ENCODE measurements at regions not wholly inside any gene's neighbourhood (a gene's known extent, or its start where the extent isn't known, plus 50 kb on each side); places are given as distances from the start of the nearest gene placed in this dataset.

DNA sequence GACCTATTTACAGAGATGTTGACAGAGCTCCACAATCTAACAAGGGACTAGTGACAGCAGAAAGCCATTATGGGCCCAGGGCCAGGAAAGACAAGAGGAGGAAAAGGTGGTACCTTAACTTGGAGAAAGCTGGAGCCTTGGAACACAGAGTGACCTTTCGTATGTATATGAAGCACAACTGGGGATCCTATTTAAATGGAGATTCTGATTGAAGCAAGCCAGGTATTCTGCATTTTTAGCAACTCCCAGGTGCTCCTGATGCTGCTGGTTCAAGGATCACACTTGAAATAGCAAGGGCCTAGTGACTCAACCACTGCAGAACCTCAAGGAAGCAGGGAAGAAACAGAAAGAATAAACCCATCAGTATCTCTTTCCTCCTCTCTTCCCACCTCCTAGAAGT lies 99.4 kb downstream of the TMEM47 start:
- Histone ChIP-seq H4K20me1 (replicated peaks; ENCODE audit: control insufficient read depth, insufficient read depth, low read length) (no peaks in the 10 kb centered on the region), H3K9ac (ENCODE audit: insufficient read depth in 1 of 2, low read depth in 2 of 2, low read length in 2 of 2) (no peak overlapping the region), H3K27ac (ENCODE audit: extremely low read depth, low read depth, low read length) (no peak overlapping the region), H2AFZ (ENCODE audit: low read depth, low read length) (no peak overlapping the region), H3K4me1 (replicated peaks in 1 of 2; ENCODE audit: control insufficient read depth in 2 of 2, insufficient read depth in 2 of 2, low read length in 2 of 2) (no peaks in the 10 kb centered on the region), H3K4me2 (ENCODE audit: insufficient read depth, low read length) (no peak overlapping the region), H3K79me2 (ENCODE audit: control insufficient read depth, insufficient read depth, low read length) (no peaks in the 10 kb centered on the region), H3K4me3 (no peak overlapping the region), H3K9me1 (ENCODE audit: control insufficient read depth, insufficient read depth, low read length) (no peaks in the 10 kb centered on the region), H3K36me3 (ENCODE audit: control insufficient read depth, insufficient read depth, low read length) (no peaks in the 10 kb centered on the region), H3K9me3 (replicated peaks; ENCODE audit: control insufficient read depth, insufficient read depth, low read depth, low read length) (no peaks in the 10 kb centered on the region), H3K27me3 (ENCODE audit: control insufficient read depth in 2 of 2, insufficient read depth in 2 of 2, low read length in 2 of 2) (no peaks in the 10 kb centered on the region)
- 22% methylated on average over 1 of the region's 1 CpG for WGBS (ENCODE audit: insufficient coverage, low coverage, missing lambda C conversion rate)
- BruUV-seq (replicated peaks) = no TSS peak
- no peak for TF ChIP-seq NELFE (IDR thresholded peaks at IDR 0.05; ENCODE audit: insufficient read depth, insufficient read length)
- TF ChIP-seq, protein P1, sequence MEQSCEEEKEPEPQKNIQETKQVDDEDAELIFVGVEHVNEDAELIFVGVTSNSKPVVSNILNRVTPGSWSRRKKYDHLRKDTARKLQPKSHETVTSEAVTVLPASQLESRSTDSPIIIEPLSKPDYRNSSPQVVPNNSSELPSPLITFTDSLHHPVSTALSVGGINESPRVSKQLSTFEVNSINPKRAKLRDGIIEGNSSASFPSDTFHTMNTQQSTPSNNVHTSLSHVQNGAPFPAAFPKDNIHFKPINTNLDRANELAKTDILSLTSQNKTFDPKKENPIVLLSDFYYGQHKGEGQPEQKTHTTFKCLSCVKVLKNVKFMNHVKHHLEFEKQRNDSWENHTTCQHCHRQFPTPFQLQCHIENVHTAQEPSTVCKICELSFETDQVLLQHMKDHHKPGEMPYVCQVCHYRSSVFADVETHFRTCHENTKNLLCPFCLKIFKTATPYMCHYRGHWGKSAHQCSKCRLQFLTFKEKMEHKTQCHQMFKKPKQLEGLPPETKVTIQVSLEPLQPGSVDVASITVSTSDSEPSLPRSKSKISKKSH (CRISPR knock-in tag; IDR thresholded peaks at IDR 0.05) = no peak
- TF ChIP-seq ZNF311 (CRISPR knock-in tag; IDR thresholded peaks at IDR 0.05) = no peak
- TF ChIP-seq HCFC1 (IDR thresholded peaks at IDR 0.05; ENCODE audit: low read depth, low read length) = no peak
- TF ChIP-seq, protein P2, sequence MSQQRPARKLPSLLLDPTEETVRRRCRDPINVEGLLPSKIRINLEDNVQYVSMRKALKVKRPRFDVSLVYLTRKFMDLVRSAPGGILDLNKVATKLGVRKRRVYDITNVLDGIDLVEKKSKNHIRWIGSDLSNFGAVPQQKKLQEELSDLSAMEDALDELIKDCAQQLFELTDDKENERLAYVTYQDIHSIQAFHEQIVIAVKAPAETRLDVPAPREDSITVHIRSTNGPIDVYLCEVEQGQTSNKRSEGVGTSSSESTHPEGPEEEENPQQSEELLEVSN (IDR thresholded peaks at IDR 0.05; ENCODE audit: borderline replicate concordance in 1 of 2, extremely low read depth in 1 of 2, insufficient read depth in 1 of 2, insufficient read length in 1 of 2, low read depth in 1 of 2, low read length in 1 of 2, poor library complexity in 1 of 2, severe bottlenecking in 1 of 2) = no peak
- no peak for TF ChIP-seq ZNF584 (CRISPR knock-in tag; IDR thresholded peaks at IDR 0.05; ENCODE audit: low read depth)
- TF ChIP-seq, protein P3, sequence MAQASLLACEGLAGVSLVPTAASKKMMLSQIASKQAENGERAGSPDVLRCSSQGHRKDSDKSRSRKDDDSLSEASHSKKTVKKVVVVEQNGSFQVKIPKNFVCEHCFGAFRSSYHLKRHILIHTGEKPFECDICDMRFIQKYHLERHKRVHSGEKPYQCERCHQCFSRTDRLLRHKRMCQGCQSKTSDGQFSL (CRISPR knock-in tag; IDR thresholded peaks at IDR 0.05) = no peak
- TF ChIP-seq, protein P3 (tag; IDR thresholded peaks at IDR 0.05) = no peak
- TF ChIP-seq ZFPM2 (CRISPR knock-in tag; IDR thresholded peaks at IDR 0.05) = no peak
- TF ChIP-seq, protein P4, sequence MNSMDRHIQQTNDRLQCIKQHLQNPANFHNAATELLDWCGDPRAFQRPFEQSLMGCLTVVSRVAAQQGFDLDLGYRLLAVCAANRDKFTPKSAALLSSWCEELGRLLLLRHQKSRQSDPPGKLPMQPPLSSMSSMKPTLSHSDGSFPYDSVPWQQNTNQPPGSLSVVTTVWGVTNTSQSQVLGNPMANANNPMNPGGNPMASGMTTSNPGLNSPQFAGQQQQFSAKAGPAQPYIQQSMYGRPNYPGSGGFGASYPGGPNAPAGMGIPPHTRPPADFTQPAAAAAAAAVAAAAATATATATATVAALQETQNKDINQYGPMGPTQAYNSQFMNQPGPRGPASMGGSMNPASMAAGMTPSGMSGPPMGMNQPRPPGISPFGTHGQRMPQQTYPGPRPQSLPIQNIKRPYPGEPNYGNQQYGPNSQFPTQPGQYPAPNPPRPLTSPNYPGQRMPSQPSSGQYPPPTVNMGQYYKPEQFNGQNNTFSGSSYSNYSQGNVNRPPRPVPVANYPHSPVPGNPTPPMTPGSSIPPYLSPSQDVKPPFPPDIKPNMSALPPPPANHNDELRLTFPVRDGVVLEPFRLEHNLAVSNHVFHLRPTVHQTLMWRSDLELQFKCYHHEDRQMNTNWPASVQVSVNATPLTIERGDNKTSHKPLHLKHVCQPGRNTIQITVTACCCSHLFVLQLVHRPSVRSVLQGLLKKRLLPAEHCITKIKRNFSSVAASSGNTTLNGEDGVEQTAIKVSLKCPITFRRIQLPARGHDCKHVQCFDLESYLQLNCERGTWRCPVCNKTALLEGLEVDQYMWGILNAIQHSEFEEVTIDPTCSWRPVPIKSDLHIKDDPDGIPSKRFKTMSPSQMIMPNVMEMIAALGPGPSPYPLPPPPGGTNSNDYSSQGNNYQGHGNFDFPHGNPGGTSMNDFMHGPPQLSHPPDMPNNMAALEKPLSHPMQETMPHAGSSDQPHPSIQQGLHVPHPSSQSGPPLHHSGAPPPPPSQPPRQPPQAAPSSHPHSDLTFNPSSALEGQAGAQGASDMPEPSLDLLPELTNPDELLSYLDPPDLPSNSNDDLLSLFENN (IDR thresholded peaks at IDR 0.05; ENCODE audit: low read depth in 2 of 2, low read length in 2 of 2) = no peak
- no peak for TF ChIP-seq EWSR1 (IDR thresholded peaks at IDR 0.05; ENCODE audit: borderline replicate concordance, low read depth, partially characterized antibody)
- no peak for TF ChIP-seq CSDE1 (IDR thresholded peaks at IDR 0.05)
- no peak for TF ChIP-seq EHMT2 (IDR thresholded peaks at IDR 0.05)
- TF ChIP-seq HMGN3 (IDR thresholded peaks at IDR 0.05; ENCODE audit: borderline replicate concordance, extremely low read depth, insufficient read length, low read depth, low read length) = no peak
- TF ChIP-seq RCOR1 (IDR thresholded peaks at IDR 0.05; ENCODE audit: borderline replicate concordance in 1 of 2, low read depth in 2 of 2, low read length in 2 of 2) = no peak
- TF ChIP-seq ZSCAN32 (CRISPR knock-in tag; IDR thresholded peaks at IDR 0.05) = no peak
- no peak for TF ChIP-seq PYGO2 (tag; IDR thresholded peaks at IDR 0.05)
- FAIRE-seq = no peak
- POLR2A ChIA-PET = no interaction called here
- in situ Hi-C loops (cut with MboI) (no loop called here), intact Hi-C loops (cut with micrococcal nuclease) (no loop called here)
- no peak for ATAC-seq
- CTCF ChIA-PET (ENCODE audit: low intra/inter-chr PET ratio) = no interaction called here
- no peak for DNase-seq (ENCODE audit: extremely low read depth in 1 of 4, low spot score in 3 of 4)

Data from K562 (cell line).